ENCODE measurements at regions not wholly inside any gene's neighbourhood (a gene's known extent, or its start where the extent isn't known, plus 50 kb on each side); places are given as distances from the start of the nearest gene placed in this dataset.

DNA sequence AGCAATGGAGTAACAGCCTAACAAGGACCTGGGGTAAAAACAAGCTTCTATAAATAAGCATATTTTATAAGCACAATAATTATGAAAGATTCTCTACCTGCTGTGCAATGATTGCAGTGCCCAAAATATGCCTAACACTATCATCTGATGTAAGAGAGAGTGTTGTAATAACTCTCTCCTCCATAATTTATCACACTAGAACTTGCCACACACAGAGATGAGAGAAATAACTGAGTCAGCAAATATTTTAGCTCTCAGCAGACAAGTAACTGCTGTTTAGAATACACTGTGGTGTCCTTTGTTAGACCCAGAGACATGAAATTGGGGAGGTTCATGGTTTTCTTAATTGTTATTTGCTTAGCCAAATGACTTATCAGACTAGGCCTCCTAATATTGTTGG lies 105.3 kb upstream of the ACP3 start:
- TF ChIP-seq, protein P1, sequence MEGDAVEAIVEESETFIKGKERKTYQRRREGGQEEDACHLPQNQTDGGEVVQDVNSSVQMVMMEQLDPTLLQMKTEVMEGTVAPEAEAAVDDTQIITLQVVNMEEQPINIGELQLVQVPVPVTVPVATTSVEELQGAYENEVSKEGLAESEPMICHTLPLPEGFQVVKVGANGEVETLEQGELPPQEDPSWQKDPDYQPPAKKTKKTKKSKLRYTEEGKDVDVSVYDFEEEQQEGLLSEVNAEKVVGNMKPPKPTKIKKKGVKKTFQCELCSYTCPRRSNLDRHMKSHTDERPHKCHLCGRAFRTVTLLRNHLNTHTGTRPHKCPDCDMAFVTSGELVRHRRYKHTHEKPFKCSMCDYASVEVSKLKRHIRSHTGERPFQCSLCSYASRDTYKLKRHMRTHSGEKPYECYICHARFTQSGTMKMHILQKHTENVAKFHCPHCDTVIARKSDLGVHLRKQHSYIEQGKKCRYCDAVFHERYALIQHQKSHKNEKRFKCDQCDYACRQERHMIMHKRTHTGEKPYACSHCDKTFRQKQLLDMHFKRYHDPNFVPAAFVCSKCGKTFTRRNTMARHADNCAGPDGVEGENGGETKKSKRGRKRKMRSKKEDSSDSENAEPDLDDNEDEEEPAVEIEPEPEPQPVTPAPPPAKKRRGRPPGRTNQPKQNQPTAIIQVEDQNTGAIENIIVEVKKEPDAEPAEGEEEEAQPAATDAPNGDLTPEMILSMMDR (IDR thresholded peaks at IDR 0.05) = no peak
- TF ChIP-seq POLR2A (IDR thresholded peaks at IDR 0.05) = no peak
